HEK293 (cell line): ENCODE measurements at regions not wholly inside any gene's neighbourhood (a gene's known extent, or its start where the extent isn't known, plus 50 kb on each side); places are given as distances from the start of the nearest gene placed in this dataset.

ENCODE experiments used
- CTCF ChIP-seq: fragments of 450-650 bp; formaldehyde crosslinking; IDR thresholded peaks from 2 replicates; pipeline ENCODE4 v1.5.1; 2016; ENCODE audit warnings: missing biosample characterization, missing genetic modification characterization
- MYNN ChIP-seq: fragments of 450-650 bp; formaldehyde crosslinking; IDR thresholded peaks from 2 replicates; pipeline ENCODE4 v1.5.1; 2016; ENCODE audit warnings: missing biosample characterization, missing genetic modification characterization, borderline replicate concordance
- PATZ1 ChIP-seq: fragments of 450-650 bp; formaldehyde crosslinking; IDR thresholded peaks from 2 replicates; pipeline ENCODE4 v1.5.1; 2016; ENCODE audit warnings: missing biosample characterization, missing genetic modification characterization
- YY1 ChIP-seq: fragments of 450-650 bp; formaldehyde crosslinking; IDR thresholded peaks from 2 replicates; pipeline ENCODE4 v1.5.1; 2018; ENCODE audit warnings: missing biosample characterization, missing genetic modification characterization
- ZNF530 ChIP-seq: fragments of 450-650 bp; formaldehyde crosslinking; IDR thresholded peaks from 2 replicates; pipeline ENCODE4 v1.5.1; 2016; ENCODE audit warnings: low read depth, missing biosample characterization, missing genetic modification characterization
- ZNF561 ChIP-seq: fragments of 450-650 bp; IDR thresholded peaks from 2 replicates; pipeline ENCODE4 v1.5.1; 2018; ENCODE audit warnings: missing biosample characterization, missing genetic modification characterization, borderline replicate concordance
- ZNF707 ChIP-seq: fragments of 450-650 bp; formaldehyde crosslinking; IDR thresholded peaks from 2 replicates; pipeline ENCODE4 v1.5.1; 2016; ENCODE audit warnings: missing biosample characterization, missing genetic modification characterization
- ZNF785 ChIP-seq: fragments of 450-650 bp; formaldehyde crosslinking; IDR thresholded peaks from 2 replicates; pipeline ENCODE4 v1.5.1; 2016; ENCODE audit warnings: missing biosample characterization, missing genetic modification characterization

GRCh38 chr6:169321546-169321945, 67.9 kb upstream of the THBS2 start:
- TF ChIP-seq CTCF (tag by site-specific recombination) = no peak
- no peak for TF ChIP-seq ZNF561
- TF ChIP-seq PATZ1 (tag by site-specific recombination) = no peak
- no peak for TF ChIP-seq MYNN (tag by site-specific recombination)
- no peak for TF ChIP-seq YY1 (tag by site-specific recombination)
- TF ChIP-seq ZNF707 (tag by site-specific recombination) = no peak
- no peak for TF ChIP-seq ZNF785 (tag by site-specific recombination)
- TF ChIP-seq ZNF530 (tag by site-specific recombination) = no peak
